ENCODE measurements at regions not wholly inside any gene's neighbourhood (a gene's known extent, or its start where the extent isn't known, plus 50 kb on each side); places are given as distances from the start of the nearest gene placed in this dataset.
A peak's percentile ranks its signal among the peaks of the same experiment; 100 is the strongest.
"Not testable (repeated sequence)": the region's sequence is repeated elsewhere in the genome, so short reads cannot be mapped to it uniquely, and the experiment has no call there.

GRCh38 chr6:11418290-11418905, 119.2 kb upstream of the TMEM170B start:
- no peak for DNase-seq
- Histone ChIP-seq H3K36me3 (ENCODE audit: control insufficient read depth, insufficient read depth, low read length) (no peaks in the 10 kb centered on the region), H3K9me3 (ENCODE audit: control insufficient read depth, low read depth, low read length) (peaks cover 7% of the 10 kb centered on the region), H3K4me3 (ENCODE audit: low read length) (no peak overlapping the region), H3K27ac (ENCODE audit: low read length) (no peak overlapping the region), H3K27me3 (ENCODE audit: control insufficient read depth, insufficient read depth, low read length) (no peaks in the 10 kb centered on the region), H3K4me1 (ENCODE audit: control insufficient read depth, insufficient read depth, low read length) (no peaks in the 10 kb centered on the region)
- 90% methylated on average over 2 of the region's 2 CpGs for WGBS (ENCODE audit: insufficient coverage, low lambda C conversion rate)

- no CpG with 5 or more reads among the region's 54 CpGs for WGBS (ENCODE audit: insufficient coverage, low lambda C conversion rate)
- H3K27me3 ChIP-seq (ENCODE audit: control insufficient read depth, insufficient read depth, low read length) = no peaks in the 10 kb centered on the region
- H3K9me3 ChIP-seq (ENCODE audit: control insufficient read depth, low read depth, low read length) = peaks cover 7% of the 10 kb centered on the region
- H3K27ac ChIP-seq (ENCODE audit: low read length) = no peak overlapping the region
- no peak for DNase-seq
- H3K36me3 ChIP-seq (ENCODE audit: control insufficient read depth, insufficient read depth, low read length) = no peaks in the 10 kb centered on the region
- H3K4me3 ChIP-seq (ENCODE audit: low read length) = no peak overlapping the region
- H3K4me1 ChIP-seq (ENCODE audit: control insufficient read depth, insufficient read depth, low read length) = no peaks in the 10 kb centered on the region
Measured at GRCh38 chr6:11416936-11417576, 120.5 kb upstream of the TMEM170B start.

GRCh38 chr6:11416099-11416935, 121.2 kb upstream of the TMEM170B start:
- DNase-seq; H3K9me3 ChIP-seq (ENCODE audit: control insufficient read depth, low read depth, low read length); H3K27me3 ChIP-seq (ENCODE audit: control insufficient read depth, insufficient read depth, low read length); H3K36me3 ChIP-seq (ENCODE audit: control insufficient read depth, insufficient read depth, low read length); H3K4me3 ChIP-seq (ENCODE audit: low read length); H3K4me1 ChIP-seq (ENCODE audit: control insufficient read depth, insufficient read depth, low read length); H3K27ac ChIP-seq (ENCODE audit: low read length): not testable (repeated sequence)
- 80% methylated on average over 1 of the region's 7 CpGs for WGBS (ENCODE audit: insufficient coverage, low lambda C conversion rate)

- no peak overlapping the region for H3K4me3 ChIP-seq (ENCODE audit: low read length)
- no peak for DNase-seq
- H3K27me3 ChIP-seq (ENCODE audit: control insufficient read depth, insufficient read depth, low read length) = no peaks in the 10 kb centered on the region
- H3K27ac ChIP-seq (ENCODE audit: low read length) = no peak overlapping the region
- H3K9me3 ChIP-seq (ENCODE audit: control insufficient read depth, low read depth, low read length) = peaks cover 7% of the 10 kb centered on the region
- 100% methylated on average over 1 of the region's 7 CpGs for WGBS (ENCODE audit: insufficient coverage, low lambda C conversion rate)
- no peaks in the 10 kb centered on the region for H3K36me3 ChIP-seq (ENCODE audit: control insufficient read depth, insufficient read depth, low read length)
- no peaks in the 10 kb centered on the region for H3K4me1 ChIP-seq (ENCODE audit: control insufficient read depth, insufficient read depth, low read length)
Measured at GRCh38 chr6:11415557-11415956, 122.0 kb upstream of the TMEM170B start.

- Histone ChIP-seq H3K9me3 (ENCODE audit: control insufficient read depth, low read depth, low read length) (peaks cover 7% of the 10 kb centered on the region), H3K36me3 (ENCODE audit: control insufficient read depth, insufficient read depth, low read length) (no peaks in the 10 kb centered on the region), H3K4me1 (ENCODE audit: control insufficient read depth, insufficient read depth, low read length) (no peaks in the 10 kb centered on the region), H3K27me3 (ENCODE audit: control insufficient read depth, insufficient read depth, low read length) (no peaks in the 10 kb centered on the region), H3K27ac (ENCODE audit: low read length) (no peak overlapping the region), H3K4me3 (ENCODE audit: low read length) (no peak overlapping the region)
- peak; percentile 18 to 34 for DNase-seq
- WGBS (ENCODE audit: insufficient coverage, low lambda C conversion rate) = 93% methylated on average over 2 of the region's 2 CpGs
Measured at GRCh38 chr6:11414176-11414963, 123.2 kb upstream of the TMEM170B start.

- WGBS (ENCODE audit: insufficient coverage, low lambda C conversion rate) = 100% methylated on average over 2 of the region's 2 CpGs
- DNase-seq = no peak
- no peaks in the 10 kb centered on the region for H3K4me1 ChIP-seq (ENCODE audit: control insufficient read depth, insufficient read depth, low read length)
- H3K27ac ChIP-seq (ENCODE audit: low read length) = no peak overlapping the region
- peaks cover 7% of the 10 kb centered on the region for H3K9me3 ChIP-seq (ENCODE audit: control insufficient read depth, low read depth, low read length)
- no peak overlapping the region for H3K4me3 ChIP-seq (ENCODE audit: low read length)
- H3K36me3 ChIP-seq (ENCODE audit: control insufficient read depth, insufficient read depth, low read length) = no peaks in the 10 kb centered on the region
- H3K27me3 ChIP-seq (ENCODE audit: control insufficient read depth, insufficient read depth, low read length) = no peaks in the 10 kb centered on the region
Measured at GRCh38 chr6:11413728-11414127, 123.8 kb upstream of the TMEM170B start.

GRCh38 chr6:11413117-11413687, 124.3 kb upstream of the TMEM170B start:
- no peaks in the 10 kb centered on the region for H3K27me3 ChIP-seq (ENCODE audit: control insufficient read depth, insufficient read depth, low read length)
- H3K9me3 ChIP-seq (ENCODE audit: control insufficient read depth, low read depth, low read length) = peaks cover 7% of the 10 kb centered on the region
- DNase-seq = no peak
- no peak overlapping the region for H3K27ac ChIP-seq (ENCODE audit: low read length)
- H3K36me3 ChIP-seq (ENCODE audit: control insufficient read depth, insufficient read depth, low read length) = no peaks in the 10 kb centered on the region
- H3K4me3 ChIP-seq (ENCODE audit: low read length) = no peak overlapping the region
- 100% methylated on average over 1 of the region's 6 CpGs for WGBS (ENCODE audit: insufficient coverage, low lambda C conversion rate)
- no peaks in the 10 kb centered on the region for H3K4me1 ChIP-seq (ENCODE audit: control insufficient read depth, insufficient read depth, low read length)

- H3K27me3 ChIP-seq (ENCODE audit: control insufficient read depth, insufficient read depth, low read length) = no peaks in the 10 kb centered on the region
- peaks cover 7% of the 10 kb centered on the region for H3K9me3 ChIP-seq (ENCODE audit: control insufficient read depth, low read depth, low read length)
- H3K27ac ChIP-seq (ENCODE audit: low read length) = no peak overlapping the region
- H3K4me3 ChIP-seq (ENCODE audit: low read length) = no peak overlapping the region
- 94% methylated on average over 2 of the region's 3 CpGs for WGBS (ENCODE audit: insufficient coverage, low lambda C conversion rate)
- DNase-seq = no peak
- H3K4me1 ChIP-seq (ENCODE audit: control insufficient read depth, insufficient read depth, low read length) = no peaks in the 10 kb centered on the region
- H3K36me3 ChIP-seq (ENCODE audit: control insufficient read depth, insufficient read depth, low read length) = no peaks in the 10 kb centered on the region
Measured at GRCh38 chr6:11412616-11413015, 124.9 kb upstream of the TMEM170B start.

- H3K4me3 ChIP-seq (ENCODE audit: low read length) = no peak overlapping the region
- DNase-seq = no peak
- no CpG with 5 or more reads among the region's 2 CpGs for WGBS (ENCODE audit: insufficient coverage, low lambda C conversion rate)
- H3K27ac ChIP-seq (ENCODE audit: low read length) = no peak overlapping the region
- H3K4me1 ChIP-seq (ENCODE audit: control insufficient read depth, insufficient read depth, low read length) = no peaks in the 10 kb centered on the region
- H3K36me3 ChIP-seq (ENCODE audit: control insufficient read depth, insufficient read depth, low read length) = no peaks in the 10 kb centered on the region
- no peaks in the 10 kb centered on the region for H3K27me3 ChIP-seq (ENCODE audit: control insufficient read depth, insufficient read depth, low read length)
- peaks cover 4% of the 10 kb centered on the region for H3K9me3 ChIP-seq (ENCODE audit: control insufficient read depth, low read depth, low read length)
Measured at GRCh38 chr6:11412011-11412424, 125.5 kb upstream of the TMEM170B start.

- H3K4me3 ChIP-seq (ENCODE audit: low read length) = no peak overlapping the region
- WGBS (ENCODE audit: insufficient coverage, low lambda C conversion rate) = 92% methylated on average over 3 of the region's 3 CpGs
- no peak overlapping the region for H3K27ac ChIP-seq (ENCODE audit: low read length)
- no peaks in the 10 kb centered on the region for H3K4me1 ChIP-seq (ENCODE audit: control insufficient read depth, insufficient read depth, low read length)
- no peaks in the 10 kb centered on the region for H3K36me3 ChIP-seq (ENCODE audit: control insufficient read depth, insufficient read depth, low read length)
- no peaks in the 10 kb centered on the region for H3K9me3 ChIP-seq (ENCODE audit: control insufficient read depth, low read depth, low read length)
- H3K27me3 ChIP-seq (ENCODE audit: control insufficient read depth, insufficient read depth, low read length) = no peaks in the 10 kb centered on the region
- DNase-seq = no peak
Measured at GRCh38 chr6:11411593-11411992, 126.0 kb upstream of the TMEM170B start.
